ENCODE measurements at regions not wholly inside any gene's neighbourhood (a gene's known extent, or its start where the extent isn't known, plus 50 kb on each side); places are given as distances from the start of the nearest gene placed in this dataset.
"Not testable (repeated sequence)": the region's sequence is repeated elsewhere in the genome, so short reads cannot be mapped to it uniquely, and the experiment has no call there.

DNA sequence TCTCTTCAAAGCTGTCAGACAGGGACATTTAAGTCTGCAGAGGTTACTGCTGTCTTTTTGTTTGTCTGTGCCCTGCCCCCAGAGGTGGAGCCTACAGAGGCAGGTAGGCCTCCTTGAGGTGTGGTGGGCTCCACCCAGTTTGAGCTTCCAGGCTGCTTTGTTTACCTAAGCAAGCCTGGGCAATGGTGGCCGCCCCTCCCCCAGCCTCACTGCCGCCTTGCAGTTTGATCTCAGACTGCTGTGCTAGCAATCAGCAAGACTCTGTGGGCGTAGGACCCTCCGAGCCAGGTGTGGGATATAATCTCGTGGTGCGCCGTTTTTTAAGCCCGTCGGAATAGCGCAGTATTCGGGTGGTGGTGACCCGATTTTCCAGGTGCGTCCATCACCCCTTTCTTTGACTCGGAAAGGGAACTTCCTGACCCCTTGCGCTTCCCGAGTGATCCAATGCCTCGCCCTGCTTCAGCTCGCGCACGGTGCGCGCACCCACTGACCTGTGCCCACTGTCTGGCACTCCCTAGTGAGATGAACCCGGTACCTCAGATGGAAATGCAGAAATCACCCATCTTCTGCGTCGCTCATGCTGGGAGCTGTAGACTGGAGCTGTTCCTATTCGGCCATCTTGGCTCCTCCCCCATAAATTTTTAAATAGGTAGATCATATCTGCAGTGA lies 785.1 kb downstream of the TDRD15 start:
- DNase-seq = not testable (repeated sequence)

DNA sequence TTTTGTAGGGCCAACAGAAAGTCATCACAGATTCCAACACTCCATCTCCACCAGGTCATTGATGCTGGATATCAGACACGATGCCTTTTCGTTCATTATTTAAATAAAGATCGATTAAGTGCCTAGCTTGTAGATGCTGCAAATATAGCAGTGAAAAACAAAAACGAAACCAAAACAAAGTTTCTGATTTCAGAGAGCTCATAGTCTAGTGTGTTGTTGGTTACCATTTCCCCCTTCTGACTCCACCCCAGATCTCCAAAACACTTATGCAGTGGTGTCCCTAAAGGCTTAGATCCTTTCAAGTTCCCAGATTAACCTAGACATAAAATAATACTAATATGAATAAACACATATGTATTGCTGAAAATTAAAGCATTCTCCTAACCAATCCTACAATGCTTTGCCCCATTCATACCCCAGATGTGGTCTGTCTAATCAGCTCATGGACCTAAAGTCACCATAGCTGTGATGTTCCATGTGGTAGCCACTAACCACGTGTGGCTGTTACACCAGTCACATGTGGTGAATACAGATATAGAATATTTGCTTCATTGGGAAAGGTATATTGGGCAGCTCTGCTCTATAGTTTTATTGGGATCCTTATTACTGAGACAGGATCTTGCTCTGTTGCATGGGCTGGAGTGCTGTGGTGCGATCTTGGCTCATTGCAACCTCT lies 787.2 kb downstream of the TDRD15 start:
- DNase-seq = no peak

GRCh38 chr2:21912405-21912804 lies 788.6 kb downstream of the TDRD15 start:
- DNase-seq = no peak

DNA sequence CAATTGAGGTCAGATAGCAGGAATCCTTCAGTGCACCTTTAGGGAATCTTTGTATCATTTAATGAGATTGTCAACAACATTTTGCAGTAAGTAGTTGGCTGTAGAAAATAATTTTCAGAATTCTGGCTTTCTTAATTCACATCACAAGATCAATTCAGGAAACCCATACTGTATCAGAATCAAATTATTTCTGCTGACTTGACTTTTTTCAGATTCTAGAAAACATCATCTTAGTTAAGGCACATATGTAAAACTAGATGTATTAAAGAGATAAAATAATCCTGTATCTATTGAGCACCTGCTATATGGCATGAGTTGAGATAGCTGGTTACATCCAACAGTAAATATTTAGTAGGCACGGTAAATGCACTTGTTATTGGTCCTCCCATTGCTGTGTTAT lies 791.4 kb downstream of the TDRD15 start:
- DNase-seq = no peak

DNA sequence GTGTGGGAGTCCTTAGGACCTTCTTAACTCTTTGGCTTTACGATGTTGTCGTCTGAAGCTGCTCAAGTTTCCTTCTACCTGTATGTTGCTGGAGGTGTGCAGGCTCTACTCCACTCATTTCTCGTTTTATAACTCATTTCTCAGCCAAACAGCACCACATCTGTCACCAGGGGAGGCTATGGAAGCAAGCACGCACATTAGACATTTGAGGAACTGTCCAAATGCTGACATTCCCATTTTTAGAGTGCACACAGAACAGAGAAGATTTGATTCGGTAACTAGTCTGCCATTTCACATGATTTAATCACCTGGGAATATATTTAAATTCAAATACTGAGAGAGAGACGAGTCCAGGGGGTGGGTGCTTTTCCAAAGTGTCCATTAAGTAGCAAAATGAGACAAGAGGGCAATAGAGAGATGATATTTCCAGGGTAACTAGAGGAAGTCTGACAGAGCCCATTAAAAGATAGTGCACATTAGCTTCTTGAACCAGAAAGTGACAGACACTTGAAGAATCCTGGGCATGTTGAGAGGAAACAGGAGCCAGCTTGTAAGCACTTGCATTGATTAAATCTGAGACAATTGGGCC lies 793.3 kb downstream of the TDRD15 start:
- DNase-seq = no peak

GRCh38 chr2:21920721-21921120 lies 797.0 kb downstream of the TDRD15 start:
- no peak for DNase-seq

DNA sequence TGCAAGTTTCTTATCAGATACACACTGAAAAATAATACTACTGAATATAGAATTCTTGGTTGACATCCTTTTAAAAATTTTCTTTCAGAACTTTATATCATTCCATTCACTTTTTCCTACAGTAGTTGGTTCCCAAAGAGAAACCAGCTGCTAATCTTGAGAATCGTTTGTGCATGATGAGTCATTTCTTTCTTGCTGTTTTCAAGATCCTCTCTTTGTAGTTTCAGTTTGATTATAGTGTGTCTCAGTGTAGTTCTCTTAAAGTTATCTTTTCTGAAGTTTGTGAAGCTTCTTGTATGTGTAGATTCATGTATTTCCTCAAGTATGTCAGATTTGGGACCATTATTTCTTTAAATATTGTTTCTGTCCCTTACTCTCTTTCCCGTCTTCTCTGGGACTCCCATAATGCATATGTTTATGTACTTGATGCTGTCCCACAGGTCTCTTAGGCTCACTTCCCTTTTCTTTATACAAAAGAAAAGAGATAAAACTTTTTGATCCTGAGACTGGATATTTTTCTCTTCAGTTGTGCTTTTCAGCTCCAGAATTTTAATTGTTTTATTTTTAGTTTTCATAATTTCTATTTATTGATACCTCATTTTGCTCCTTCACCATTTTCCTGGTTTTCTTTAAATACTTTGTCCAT lies 801.0 kb downstream of the TDRD15 start:
- no peak for DNase-seq

GRCh38 chr2:21928292-21928691 lies 804.5 kb downstream of the TDRD15 start:
- no peak for DNase-seq

- no peak for DNase-seq
Observed at GRCh38 chr2:21930226-21930625, 806.5 kb downstream of the TDRD15 start.

DNA sequence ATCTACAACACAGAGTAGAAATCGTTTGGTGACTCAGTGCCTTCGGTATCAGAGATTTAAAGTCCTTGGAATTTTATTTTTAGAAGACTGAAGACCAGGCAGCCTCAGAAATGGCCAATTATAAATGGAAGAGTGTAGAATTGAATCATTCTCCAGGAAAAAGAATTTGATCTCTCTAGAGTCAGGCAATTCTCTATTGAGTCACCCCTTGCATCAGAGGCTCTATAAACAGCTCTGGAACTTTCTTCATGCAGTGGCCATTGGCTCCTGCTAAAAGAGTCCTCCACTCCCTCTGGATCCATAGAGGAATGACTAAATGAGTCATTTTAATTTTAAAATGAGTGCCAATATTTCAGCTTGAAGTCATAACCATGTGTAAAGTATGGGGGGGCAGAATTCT lies 816.2 kb downstream of the TDRD15 start:
- DNase-seq = no peak

DNA sequence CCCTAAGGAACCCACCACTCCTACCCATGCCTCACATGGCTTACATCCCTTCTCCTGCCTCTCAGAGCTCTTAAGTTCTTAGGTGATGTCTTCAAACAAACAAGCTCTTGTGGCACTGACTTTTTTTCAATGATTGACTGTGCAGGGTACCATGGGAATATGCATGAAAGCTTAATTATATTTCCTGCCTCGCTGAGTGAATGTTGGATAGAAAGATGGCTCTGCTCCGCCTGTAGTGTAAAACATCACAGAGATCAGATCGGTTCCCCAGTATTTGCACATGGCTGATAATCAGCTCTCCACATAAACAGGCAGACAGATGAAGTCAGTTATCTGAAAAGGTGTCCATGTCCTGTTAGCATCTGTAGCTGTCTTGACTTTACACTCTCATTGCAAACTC lies 820.8 kb downstream of the TDRD15 start:
- no peak for DNase-seq

- no peak for DNase-seq
Observed at GRCh38 chr2:21945658-21946057, 821.9 kb downstream of the TDRD15 start.

DNA sequence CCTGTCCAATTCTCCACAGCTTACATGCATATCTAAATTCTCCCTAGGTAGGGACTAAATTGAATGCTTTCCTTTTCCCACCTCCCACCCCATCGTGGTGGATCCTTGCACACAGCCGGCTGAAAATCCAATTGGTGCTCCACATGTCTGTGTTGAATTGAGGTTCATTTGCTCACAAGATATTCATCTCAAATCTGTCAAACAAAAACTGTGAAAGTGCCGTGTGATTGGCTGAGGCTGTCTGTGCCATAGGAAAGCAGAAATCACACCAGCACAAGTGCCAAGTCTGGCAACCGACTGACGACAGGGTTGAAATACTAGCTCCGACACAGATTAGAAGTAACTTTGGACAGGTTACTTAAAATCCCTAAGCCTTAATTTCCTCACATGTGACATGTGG lies 823.3 kb downstream of the TDRD15 start:
- DNase-seq = no peak

DNA sequence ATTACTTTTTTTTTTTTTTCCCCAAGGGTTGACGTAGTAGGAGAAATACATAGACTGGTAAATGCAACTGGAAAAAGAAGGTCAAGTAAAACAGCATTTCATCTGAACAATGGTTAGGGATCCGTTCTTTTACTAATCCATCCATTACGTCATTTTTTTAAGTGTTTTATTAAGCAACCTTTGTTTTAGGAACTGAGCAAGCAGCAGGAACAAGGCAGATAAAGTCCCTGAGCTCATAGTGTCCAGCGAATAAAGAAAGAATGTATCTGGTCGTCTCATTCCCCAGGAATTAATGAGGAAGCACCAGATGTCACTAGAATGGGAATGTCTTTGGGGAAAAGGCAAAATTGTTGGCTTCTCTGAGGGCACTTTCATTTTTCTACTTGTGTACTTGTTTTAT lies 842.4 kb downstream of the TDRD15 start:
- no peak for DNase-seq

- DNase-seq = no peak
Observed at GRCh38 chr2:21970971-21971370, 847.2 kb downstream of the TDRD15 start.

DNA sequence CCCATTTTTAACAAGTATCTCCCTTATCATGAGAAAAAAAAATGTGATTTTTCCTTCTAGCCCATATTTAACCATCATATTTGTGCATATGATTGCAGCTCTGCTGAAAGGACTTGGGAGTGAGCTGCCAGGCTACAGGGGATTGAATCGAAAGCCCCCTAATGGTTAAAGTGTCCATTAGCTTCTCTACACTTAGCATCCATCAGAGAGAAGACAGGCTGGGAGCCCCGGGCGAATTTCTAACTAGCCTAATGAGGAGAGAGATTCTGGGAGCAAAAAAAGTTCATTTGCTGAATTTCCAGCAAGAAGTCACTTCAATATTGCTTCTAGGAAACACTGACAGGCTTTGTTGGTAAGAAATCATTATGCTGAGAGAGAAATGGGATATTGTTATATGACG lies 848.8 kb downstream of the TDRD15 start:
- no peak for DNase-seq

- no peak for DNase-seq
Observed at GRCh38 chr2:21981127-21981526, 857.4 kb downstream of the TDRD15 start.

DNA sequence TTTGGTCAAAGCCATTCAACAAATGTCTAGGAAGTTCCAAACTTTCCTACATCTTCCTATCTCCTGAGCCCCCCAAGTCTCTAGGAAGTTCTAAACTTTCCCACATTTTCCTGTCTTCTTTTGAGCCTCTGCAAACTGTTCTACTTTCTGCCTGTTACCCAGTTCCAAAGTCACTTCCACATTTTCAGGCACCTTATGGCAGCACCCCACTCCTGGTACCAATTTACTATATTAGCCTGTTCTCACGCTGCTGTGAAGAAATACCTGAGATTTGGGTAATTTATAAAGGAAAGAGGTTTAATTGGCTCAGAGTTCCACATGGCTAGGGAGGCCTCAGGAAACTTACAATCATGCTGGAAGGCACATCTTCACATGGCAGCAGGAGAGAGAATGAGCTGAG lies 869.2 kb downstream of the TDRD15 start:
- no peak for DNase-seq

- DNase-seq = no peak
Observed at GRCh38 chr2:21996339-21996738, 872.6 kb downstream of the TDRD15 start.

- no peak for DNase-seq
Observed at GRCh38 chr2:21999522-21999921, 875.8 kb downstream of the TDRD15 start.

DNA sequence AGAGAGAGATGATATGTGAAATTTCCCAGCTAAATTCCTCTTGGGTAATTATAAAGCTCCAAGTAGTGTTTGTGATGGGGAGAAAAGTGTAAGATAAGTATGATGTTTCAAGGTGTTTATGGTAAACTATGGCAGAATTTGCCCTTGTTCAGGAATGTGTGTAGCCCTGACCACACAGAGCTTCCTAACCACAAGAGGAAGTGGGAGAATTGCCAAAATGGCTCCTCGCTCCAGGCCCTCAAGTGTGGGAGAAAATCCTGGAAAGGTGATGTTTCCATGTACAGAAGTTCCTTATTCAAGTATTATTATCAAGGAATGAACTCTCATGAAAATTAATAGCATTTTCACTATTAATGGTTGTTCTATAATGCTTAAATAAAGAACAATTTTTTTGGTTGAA lies 878.3 kb downstream of the TDRD15 start:
- DNase-seq = no peak

- no peak for DNase-seq
Observed at GRCh38 chr2:22003270-22003669, 879.5 kb downstream of the TDRD15 start.

GRCh38 chr2:22011048-22011447 lies 887.3 kb downstream of the TDRD15 start:
- no peak for DNase-seq
